GM18858 (cell line): ENCODE measurements at regions not wholly inside any gene's neighbourhood (a gene's known extent, or its start where the extent isn't known, plus 50 kb on each side); places are given as distances from the start of the nearest gene placed in this dataset.

ENCODE experiments used
- ATAC-seq: cut with Tn5 transposase; IDR thresholded peaks from one replicate; pipeline ENCODE4 v1.9.1; 2021; ENCODE audit not compliant: unreplicated experiment

DNA sequence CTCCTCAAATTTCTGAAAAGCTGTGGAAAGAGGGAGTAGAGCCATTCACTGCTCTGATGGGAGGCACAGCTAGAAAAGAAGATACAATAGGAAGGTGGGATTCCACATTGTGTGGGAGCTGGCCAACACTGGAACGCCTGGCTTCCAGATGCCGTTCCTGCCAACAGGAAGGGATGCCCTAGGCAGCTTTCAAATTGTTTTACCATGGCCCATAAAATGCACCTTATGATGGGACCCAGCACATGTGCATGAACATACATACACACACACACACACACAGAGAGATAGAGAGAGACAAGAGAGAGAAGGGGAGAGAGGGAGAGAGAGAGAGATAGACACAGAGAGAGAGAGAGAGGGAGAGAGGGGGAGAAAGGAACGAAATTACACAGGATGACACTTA lies 86.1 kb upstream of the BZW1 start:
- ATAC-seq: no peak

DNA sequence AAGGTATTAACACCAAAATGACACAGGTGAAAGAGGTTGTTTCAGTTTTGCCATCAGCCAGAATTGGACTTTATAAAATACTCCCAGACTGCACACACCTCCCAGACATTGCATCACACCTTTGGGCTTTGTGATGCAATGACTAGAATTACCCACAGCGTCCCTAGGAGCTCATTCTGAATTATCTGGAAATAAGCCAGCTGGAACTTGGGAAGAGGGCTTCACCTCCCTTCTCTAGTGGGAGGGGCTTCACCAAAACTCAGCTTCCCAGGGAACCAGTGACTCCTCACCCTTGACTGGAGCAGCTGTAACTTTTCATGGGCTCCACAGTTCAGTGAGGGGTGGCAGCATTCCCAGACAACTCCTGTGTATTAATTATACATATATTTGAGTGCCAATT lies 83.1 kb upstream of the BZW1 start:
- ATAC-seq: no peak

DNA sequence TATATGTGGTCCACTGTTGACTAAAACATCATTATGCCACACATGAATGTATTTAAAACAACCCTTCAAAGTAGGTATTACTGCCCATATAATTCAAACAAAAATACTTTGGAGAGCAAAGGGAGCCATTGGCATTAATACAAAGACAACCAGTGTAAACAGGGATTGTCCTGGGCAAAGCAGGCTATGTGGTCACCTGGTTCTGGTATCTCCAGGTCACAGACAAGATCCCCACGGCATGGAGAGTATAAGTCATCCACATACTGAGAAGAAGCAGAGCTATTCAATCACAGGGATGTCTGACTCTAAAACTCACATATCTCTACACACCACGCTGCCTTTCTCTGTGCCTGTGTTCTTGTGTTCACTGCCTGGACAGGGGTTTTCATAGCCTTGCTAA lies 81.4 kb upstream of the BZW1 start:
- no peak for ATAC-seq

DNA sequence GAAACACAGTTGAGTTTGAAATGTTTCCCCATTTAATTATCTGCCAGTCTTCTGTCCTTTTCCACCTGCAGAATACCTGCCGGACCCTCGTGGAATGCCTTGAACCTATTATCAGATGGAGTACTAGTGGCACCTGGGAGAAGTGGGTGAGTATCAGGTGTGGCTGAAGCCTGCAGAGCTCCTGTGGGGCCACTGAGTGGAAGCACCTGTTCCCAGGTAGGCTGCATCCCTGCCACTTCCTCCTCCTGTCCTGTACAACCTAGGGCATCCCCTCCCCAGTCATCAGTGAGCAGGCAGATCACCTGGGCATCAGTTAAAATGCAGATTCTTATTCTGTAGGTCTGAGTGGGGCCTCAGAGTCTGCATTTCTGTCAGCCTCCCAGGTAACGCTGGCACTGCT lies 80.8 kb upstream of the BZW1 start:
- ATAC-seq: no peak

DNA sequence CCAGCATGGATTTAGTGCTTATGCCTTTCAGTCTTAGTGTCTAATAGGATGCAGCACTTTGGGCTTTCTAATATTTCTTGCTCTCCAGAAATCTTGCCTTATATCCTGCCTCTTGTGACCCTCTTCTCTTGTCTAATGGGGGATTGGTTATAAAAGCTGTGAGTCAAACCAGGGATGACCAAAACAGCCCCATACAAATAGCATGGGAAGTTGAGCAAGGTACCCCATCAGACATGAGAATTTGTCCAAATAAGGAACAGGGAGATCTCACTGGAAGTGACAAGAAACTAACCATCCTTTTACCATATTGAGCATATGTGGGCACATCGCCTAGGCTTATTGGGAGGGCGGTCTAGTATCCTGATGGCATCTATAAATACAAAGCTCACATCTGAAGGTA lies 78.8 kb upstream of the BZW1 start:
- ATAC-seq: no peak

DNA sequence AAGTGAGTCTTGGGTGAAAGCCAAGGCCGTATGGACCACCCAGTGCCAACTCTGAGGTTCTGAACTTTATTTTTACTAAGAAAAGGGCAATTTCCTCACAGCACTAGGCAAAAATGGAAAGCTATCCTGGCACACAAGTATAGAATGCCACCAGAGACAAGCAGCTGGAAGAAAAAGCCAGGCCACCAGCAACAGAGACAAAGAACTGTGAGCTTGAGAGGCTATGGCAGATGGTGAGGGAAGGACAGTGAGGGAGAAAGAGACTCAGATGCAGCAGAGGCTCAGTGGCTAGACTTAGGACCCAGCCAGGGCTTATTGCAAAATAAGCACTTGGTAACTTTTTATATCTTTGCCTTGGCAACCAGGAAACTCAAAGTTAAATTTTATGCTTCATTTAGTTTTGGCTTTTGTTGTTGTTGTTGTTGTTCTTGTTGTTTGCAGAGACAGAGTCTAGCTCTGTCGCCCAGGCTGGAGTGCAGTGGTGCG lies 78.0 kb upstream of the BZW1 start:
- ATAC-seq: no peak

DNA sequence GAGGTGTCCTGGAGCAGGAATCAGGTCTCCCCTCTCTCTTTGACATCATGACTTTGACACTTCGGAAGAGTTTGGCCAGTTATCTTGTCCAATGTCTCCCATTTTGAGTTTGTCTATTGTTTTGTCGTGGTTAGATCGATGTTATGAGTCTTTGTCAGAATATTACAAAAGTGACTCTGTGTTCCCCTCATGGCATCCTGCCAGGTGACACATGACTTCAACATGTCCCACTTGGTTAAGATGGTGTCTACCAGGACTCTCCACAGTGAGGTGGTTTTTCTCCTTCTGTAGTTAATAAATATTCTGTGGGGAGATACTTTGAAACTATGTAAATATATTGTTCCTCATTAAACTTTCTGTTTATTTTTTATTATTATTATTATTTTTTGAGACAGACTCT lies 76.6 kb upstream of the BZW1 start:
- ATAC-seq: no peak

DNA sequence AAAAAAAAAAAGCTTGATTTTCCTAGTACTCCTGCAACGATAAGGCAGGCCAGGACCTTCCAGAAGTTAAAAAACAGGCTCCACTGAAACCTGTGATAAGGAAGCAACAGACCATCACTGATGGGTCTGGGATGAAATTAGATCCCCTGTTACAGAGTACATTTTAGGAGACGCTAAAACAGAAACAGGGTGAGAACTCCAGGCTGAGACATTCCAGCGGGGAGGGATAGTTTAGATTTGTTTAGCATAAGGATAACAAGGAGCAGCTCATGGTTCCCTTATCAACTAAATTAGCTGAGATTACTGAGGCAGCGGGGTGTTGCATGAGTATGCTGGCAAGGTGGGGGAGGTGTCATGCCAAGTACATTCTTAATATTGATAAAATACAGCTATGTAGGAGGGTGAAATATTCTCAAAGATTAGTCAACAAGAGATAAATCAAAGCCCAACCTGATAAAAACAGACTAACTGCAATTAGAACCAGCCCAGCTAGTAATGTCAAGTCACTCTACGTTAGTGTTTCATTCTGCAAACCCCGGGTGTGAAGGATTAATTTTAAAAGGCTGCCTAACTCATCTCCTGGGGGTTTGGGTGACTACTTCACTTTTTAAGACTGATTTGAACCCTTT lies 75.0 kb upstream of the BZW1 start:
- no peak for ATAC-seq

DNA sequence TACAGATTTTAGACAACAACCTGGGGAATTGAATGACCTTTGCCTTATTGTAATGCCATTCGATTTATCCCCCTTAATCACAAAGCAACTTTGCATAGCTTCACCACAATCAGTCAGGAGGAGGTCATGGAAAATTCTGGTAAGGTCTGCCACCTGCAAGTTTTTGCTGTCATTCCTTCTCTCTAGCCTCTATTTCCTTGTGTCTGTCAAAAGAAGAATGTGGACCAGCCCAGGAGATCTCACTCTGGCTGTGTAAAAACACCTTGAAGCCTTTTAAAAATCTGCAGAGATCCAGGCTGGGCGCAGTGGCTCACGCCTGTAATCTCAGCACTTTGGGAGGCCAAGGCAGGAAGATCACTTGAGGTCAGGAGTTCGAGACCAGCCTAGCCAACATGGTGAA lies 74.1 kb upstream of the BZW1 start:
- no peak for ATAC-seq

DNA sequence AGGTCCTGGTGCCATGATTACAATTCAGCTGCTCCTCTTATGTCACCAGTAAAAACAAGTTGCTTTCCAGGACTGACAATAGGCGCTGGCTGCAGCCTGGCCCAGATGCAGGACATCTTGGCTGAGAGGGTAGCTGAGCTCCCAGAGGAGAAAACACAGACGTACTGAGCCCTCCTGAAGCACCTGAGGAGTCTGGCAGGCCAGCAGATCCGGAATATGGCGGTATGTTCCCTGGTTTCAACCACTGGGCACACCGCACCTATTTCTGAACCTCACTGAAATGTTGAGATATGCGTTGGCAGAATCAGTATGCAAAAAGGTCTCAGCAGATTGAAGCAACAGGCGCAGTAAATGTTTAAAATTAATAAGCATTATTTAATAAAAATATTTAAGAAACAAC lies 73.1 kb upstream of the BZW1 start:
- ATAC-seq: no peak

DNA sequence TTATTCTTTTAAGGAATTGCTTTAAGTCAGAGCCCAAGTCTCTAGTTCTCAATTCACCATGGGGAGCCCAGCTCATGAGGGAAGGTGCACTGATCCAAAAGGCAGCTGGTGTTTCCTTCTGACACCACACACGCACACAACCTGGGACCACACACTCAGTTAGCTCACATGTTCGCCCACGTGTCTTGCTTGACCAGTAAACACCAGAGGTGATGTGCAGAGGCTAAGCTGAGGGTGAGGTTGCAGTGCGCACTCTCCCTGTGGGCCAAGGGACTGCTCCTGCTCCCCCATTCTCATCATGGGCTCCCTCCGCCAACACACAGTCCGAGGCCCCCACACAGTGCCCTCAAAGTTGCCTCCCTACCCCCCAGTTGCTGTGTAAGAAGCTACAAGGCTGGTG lies 70.8 kb upstream of the BZW1 start:
- ATAC-seq: no peak

DNA sequence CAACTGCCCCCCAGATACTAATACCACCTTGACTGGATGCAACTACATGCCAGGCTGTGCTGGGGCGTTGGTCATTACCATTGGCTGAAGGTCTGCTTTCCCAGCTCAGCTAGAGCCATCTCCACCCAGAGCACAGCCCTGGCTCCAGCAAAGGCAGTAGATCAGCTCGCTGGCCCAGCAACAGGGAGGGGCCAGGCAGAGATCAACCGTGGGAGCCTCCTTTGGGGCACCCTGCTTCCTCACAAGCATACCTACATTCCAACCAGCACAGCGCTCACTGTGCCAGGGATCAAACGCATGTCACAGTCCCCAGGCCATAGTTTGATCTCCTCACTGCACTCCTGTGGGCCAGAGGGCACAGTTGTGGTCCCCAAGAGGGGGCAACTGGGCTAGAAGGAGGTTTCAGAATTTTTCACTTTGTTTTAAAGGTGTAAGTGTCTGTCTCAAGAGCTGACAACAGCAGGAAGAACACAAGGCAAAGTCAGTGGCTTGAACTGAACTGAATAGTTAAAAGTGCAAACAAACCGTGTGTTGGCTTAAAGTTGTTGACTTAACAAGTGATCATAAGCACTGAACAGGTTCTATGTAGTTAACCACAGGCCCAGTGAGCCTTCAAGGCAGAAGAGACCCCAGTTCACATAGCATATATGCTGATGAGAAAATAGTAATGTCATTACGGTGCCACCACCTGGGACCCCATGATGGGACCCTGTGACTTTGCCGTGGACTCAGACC lies 70.1 kb upstream of the BZW1 start:
- no peak for ATAC-seq

DNA sequence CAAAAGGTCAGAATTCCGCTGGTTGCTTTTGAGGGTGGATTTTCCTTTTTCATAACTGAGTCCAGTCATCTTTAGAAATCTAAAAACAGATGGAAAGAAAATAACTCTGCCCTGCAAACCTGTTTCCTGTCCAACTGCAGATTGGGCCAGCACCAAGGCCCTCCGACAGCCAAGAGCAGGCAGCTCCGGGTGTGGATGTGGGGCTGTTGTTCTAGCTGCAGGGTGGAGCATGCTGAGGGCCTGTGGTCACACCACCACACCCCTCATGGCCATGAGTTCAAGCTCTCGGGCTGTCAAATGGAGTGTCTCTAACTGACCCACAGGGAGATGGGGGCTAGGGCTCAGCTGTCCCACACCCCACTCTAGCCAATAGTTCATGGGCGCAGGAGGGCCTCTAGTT lies 69.3 kb upstream of the BZW1 start:
- no peak for ATAC-seq

DNA sequence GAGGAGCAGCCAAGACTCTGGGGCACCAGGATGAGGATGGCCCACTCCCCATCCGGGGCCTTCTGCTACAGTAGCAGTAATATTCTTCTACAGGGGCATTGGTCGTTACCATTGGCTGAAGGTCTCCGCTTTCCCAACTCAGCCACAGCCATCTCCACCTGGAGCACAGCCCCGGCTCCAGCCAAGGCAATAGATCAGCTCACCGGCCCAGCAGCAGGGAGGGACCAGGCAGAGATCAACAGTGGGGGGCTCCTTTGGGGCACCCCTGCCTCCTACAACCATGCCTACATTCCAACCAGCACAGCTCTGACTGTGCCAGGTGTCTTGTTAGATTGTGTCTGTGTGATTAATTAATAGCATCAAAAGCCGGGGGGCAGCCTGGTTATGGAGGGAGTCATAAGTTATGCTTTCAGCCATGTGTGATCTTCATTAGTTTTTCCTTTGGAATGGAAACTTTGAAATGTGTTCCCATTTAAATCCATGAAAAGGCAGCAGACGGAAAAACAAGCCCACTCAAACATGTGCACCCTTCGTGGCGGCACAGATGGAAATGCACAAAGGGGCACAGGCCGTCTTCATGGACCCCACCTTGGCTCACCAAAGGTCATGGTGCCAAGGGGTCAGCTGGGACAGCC lies 68.6 kb upstream of the BZW1 start:
- no peak for ATAC-seq

DNA sequence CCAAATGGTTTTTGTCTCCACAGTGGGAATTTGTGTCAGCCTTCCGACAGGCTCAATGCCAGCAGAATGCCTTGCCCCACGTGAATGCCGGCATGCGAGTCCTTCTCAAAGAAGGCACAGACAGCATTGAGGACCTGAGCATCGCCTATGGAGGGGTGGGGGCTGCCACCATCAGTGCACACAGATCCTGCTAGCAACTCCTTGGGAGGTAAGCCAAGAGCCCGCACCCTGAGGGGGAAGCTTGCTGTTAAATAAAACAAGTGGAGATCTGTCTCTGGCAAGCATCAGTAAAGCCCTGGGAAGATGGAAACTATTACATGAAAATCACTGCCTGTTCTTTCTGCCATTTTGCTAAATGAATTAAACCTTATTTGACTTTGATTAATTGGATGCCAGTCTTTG lies 67.5 kb upstream of the BZW1 start:
- ATAC-seq: no peak

DNA sequence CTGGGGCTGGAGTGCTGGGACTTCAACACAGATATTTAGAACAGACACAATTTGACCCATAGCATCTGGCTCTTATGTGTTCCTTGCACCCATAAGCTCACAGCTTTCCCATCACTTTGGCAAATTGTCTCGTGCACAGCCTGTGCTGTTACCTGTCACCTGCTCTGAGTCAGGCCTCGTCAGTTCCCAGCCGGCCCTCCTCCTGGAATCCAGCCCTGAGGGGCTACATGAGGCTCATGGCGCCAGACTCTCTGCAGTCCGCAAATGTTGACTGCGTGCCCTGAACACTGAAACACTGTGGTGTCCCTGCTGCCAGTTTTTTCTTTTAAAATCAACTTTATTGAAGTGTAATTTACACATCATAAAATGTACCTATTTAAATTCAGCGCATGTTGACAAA lies 65.4 kb upstream of the BZW1 start:
- no peak for ATAC-seq

DNA sequence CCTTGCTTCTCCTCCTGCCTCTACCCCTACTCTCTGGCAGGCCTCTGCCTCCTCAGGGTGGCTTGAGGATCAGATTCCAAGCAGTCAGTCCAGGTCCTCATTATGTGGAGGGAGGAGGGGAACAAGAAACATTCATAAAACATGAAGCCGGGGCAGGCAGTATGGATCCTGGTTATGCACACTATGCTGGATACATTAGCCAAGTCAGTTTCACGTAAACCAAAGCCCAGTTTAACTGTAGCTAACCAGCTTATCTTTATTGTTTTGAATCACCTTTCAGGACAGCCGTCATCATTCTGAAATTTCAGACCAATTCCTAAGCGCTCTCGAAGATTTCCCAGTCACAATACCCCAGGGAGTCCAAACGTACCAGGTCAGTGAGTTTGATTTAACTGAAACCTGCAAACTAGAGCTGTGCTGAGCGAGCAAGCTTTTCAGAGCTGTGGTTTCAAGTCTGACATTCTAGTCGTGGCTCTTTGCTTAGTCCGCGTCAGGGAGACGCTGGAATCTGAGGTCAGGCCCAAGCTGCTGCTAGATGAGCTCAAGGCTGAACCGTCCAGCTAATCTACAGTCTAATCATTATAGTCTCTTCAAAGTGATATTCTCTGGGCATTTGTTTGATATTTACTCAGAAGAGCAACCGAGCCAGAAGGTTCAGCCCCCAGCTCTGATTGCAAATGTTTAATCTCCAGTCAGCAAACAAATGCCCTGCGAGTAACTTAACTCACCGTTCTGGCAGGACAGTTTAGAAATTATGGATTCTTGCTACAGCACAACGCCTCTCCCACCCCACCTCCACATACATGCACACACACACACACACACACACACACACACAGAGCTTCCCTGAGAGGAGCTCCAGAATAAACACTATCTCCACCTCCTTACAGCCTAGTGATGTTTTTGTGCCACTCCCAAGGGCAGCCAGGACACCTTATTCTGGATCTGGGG lies 63.8 kb upstream of the BZW1 start:
- ATAC-seq: no peak

DNA sequence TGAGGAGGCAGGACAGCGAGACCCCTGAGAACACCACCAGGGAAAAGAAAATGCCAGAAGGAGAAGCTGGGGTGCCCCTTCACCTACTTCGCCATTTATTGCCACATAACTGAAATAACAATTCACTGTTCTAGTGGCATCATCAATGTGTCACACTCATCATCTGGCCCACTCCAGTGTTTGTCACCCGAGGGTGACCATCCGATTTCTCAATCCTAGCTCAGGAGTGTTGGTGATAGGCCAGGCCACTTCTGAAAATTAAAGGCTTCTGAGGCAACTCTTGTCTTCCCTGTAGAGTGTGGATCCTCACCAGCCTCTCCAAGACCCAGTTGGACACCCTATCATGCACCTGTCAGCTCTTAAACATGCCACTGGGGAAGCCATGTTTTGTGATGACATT lies 62.9 kb upstream of the BZW1 start:
- no peak for ATAC-seq

DNA sequence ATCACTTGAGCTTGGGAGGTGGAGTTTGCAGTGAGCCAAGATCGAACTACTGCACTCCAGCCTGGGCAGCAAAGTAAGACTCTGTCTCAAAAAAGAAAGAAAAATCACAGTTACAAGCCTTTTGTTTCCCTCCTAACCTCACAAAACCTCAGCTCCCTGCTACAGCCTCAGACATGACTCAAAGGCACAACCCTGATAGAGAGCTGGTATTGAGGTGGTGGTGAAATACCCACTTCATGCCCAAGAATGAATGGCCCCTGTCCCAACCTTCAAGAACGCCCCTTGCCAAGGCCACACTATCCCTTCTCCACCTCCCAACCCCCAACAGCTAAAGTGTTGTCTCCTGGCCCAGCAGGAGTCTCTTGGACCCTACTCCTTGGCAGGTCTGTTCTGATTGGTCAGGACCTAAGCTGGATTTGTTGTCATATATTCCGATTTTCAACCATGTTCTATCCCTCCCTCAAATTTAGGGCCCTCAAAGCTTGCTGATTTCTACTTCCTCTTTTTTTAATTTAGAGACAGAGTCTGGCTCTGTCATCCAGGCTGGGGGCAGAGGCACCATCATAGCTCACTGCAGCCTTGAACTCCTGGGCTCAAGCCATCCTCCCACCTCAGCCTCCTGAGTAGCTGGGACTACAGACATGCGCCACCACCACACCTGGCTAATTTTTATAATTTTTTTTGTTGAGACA lies 61.9 kb upstream of the BZW1 start:
- ATAC-seq: no peak

DNA sequence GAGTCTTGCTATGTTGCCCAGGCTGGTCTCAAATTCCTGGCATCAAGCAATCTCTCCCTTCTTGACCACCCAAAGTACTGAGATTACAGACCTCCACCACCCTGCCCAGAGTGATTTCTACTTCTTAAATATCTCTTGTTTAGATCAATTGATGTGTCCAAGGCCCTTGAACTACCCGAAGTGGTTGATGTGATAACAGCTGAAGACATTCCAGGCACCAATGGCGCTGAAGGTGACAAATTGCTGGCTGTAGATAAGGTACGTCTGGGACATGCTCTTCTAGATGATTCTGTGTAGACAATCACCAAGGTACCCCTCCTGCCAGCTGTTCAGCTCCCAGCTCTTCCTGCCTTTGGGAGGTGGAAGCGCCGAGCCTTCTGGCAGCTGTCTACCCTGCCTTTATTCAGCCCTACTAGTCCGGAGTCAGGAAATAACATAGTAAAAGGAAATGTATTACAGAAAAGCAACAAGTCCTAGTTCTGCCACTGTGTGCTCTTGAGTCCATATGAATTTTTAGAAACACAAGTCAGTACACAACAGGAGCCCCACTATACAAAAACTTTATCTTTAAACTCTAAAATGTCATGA lies 61.3 kb upstream of the BZW1 start:
- no peak for ATAC-seq
